Pancreas (tissue), 10 donors: ENCODE measurements at regions not wholly inside any gene's neighbourhood (a gene's known extent, or its start where the extent isn't known, plus 50 kb on each side); places are given as distances from the start of the nearest gene placed in this dataset.

Experiments used
- ATAC-seq, 4 donors: fragments of 200-7000 bp; cut with Tn5 transposase; one replicate each; pipeline versions ENCODE4 v1.8.0 to v1.9.1; 2020; ENCODE audit warnings: mild to moderate bottlenecking in 4 of 4, moderate library complexity in 4 of 4
- DNase-seq, 6 donors: peaks; one replicate each; pipeline ENCODE4 v3.0.0-alpha.2; 2020
- FAIRE-seq: peaks from 2 replicates; lab custom pipeline; 2012; peaks lifted over from hg19 to GRCh38; lab: Jason Lieb, UNC
- H3K27ac ChIP-seq, 4 donors: fragments of 200-600 bp; sonication (generic); 1 replicate in 3 of 4; 2 replicates in 1 of 4; pipeline versions ENCODE4 v1.5.0 to v1.8.0; 2020
- H3K27me3 ChIP-seq, 4 donors: fragments of 200-600 bp; one replicate each; pipeline ENCODE4 v1.8.0; 2021
- H3K36me3 ChIP-seq, 3 donors: fragments of 200-600 bp; sonication (generic) in 1 of 3; one replicate each; pipeline versions ENCODE4 v1.5.0 to v1.8.0; 2020 to 2021
- H3K4me1 ChIP-seq, 3 donors: fragments of 200-600 bp; one replicate each; pipeline ENCODE4 v1.8.0; 2021
- H3K4me3 ChIP-seq, 4 donors: fragments of 200-600 bp; sonication (generic) in 2 of 4; one replicate each; pipeline versions ENCODE4 v1.5.0 to v1.8.0; 2020 to 2021
- H3K9me3 ChIP-seq, 4 donors: fragments of 200-600 bp; one replicate each; pipeline ENCODE4 v1.8.0; 2021
- CTCF ChIP-seq, 4 donors: fragments of 200-600 bp; sonication (generic) in 3 of 4; IDR thresholded peaks; one replicate each; pipeline versions ENCODE4 v1.5.0 to v1.8.0; 2021; ENCODE audit warnings: antibody characterized with exemption in 4 of 4
- whole genome bisulfite sequencing, 2 donors: extraction: QIAGEN DNeasy Blood & Tissue Kit; methylation state at CpG; one replicate each; pipeline ENCODE4 v1.1.7; 2013; 5-methylcytosine and 5-hydroxymethylcytosine counted together
- intact Hi-C, 3 donors: fragments of 100-400 bp; cut with DNase I; formaldehyde crosslinking; loops; one replicate each; pipeline versions ENCODE4 v1.11.1 to v1.14.2; 2022
- donor health status: healthy with polysubstance abuse.
- donor health status: DM: no; HTN: no; CAD: no; lungs with moderate emphysema.
- donor health status: DM: no; HTN: no; CAD: no.
- donor health status: control.
- donor health status: control.
- donor health status: Bipolar disorder and iron deficiency.
- donor health status: DM: yes; HTN: yes; CAD: no.
- donor health status: DM: no; HTN: no; CAD: no.
- donor health status: DM: no; HTN: no; CAD: no.
- donor health status: DM: yes; HTN: yes; CAD: no.

- FAIRE-seq (no peak), ATAC-seq (no peak), DNase-seq (no peak)
- Histone ChIP-seq H3K4me3 (no peak overlapping the region), H3K36me3 (no peaks in the 10 kb centered on the region), H3K27me3 (peaks cover 0 to 3% (median 0%) of the 10 kb centered on the region in 4 donors), H3K4me1 (peaks cover 0 to 4% (median 0%) of the 10 kb centered on the region in 3 donors), H3K9me3 (no peaks in the 10 kb centered on the region), H3K27ac (no peak overlapping the region)
- WGBS, 2 donors, result 79 to 82% methylated on average over 2 of the region's 2 CpGs
- no peak for TF ChIP-seq CTCF (IDR thresholded peaks at IDR 0.05)
- intact Hi-C loops, result no loop called here
These were observed 65.5 kb upstream of the TBCA start for GRCh38 chr5:77841616-77842015.

- Histone ChIP-seq H3K4me3 (no peak overlapping the region), H3K4me1 (peaks cover 0 to 4% (median 0%) of the 10 kb centered on the region in 3 donors), H3K9me3 (no peaks in the 10 kb centered on the region), H3K27me3 (peaks cover 0 to 3% (median 0%) of the 10 kb centered on the region in 4 donors), H3K36me3 (no peaks in the 10 kb centered on the region), H3K27ac (no peak overlapping the region)
- intact Hi-C loops, result no loop called here
- TF ChIP-seq CTCF (IDR thresholded peaks at IDR 0.05), result no peak
- no peak for DNase-seq
- no peak for FAIRE-seq
- no peak for ATAC-seq
- WGBS, 2 donors, result 81 to 87% methylated on average over 6 of the region's 6 CpGs
These were observed 64.8 kb upstream of the TBCA start for GRCh38 chr5:77840930-77841329.

- H3K27ac ChIP-seq, result no peak overlapping the region
- intact Hi-C loops, result no loop called here
- H3K4me3 ChIP-seq, result no peak overlapping the region
- no peak for DNase-seq
- no peak for TF ChIP-seq CTCF (IDR thresholded peaks at IDR 0.05)
- 75 to 78% methylated on average over 3 of the region's 3 CpGs for WGBS, 2 donors
- ATAC-seq, result no peak
- H3K27me3 ChIP-seq, result no peaks in the 10 kb centered on the region
- no peak for FAIRE-seq
- H3K9me3 ChIP-seq, result no peaks in the 10 kb centered on the region
- H3K4me1 ChIP-seq, result peaks cover 0 to under 1% (median 0%) of the 10 kb centered on the region in 3 donors
- no peaks in the 10 kb centered on the region for H3K36me3 ChIP-seq
These were observed 63.6 kb upstream of the TBCA start for GRCh38 chr5:77839691-77840090.

GRCh38 chr5:77832938-77833337 is 56.8 kb upstream of the TBCA start:
- no peak for ATAC-seq
- Histone ChIP-seq H3K27me3 (no peaks in the 10 kb centered on the region), H3K9me3 (no peaks in the 10 kb centered on the region), H3K4me3 (no peak overlapping the region), H3K27ac (no peak overlapping the region), H3K4me1 (no peaks in the 10 kb centered on the region), H3K36me3 (no peaks in the 10 kb centered on the region)
- no peak for FAIRE-seq
- 65% methylated on average over 3 of the region's 3 CpGs for WGBS, 2 donors
- intact Hi-C loops, result no loop called here
- no peak for TF ChIP-seq CTCF (IDR thresholded peaks at IDR 0.05)
- DNase-seq, result no peak

- FAIRE-seq, result no peak
- TF ChIP-seq CTCF (IDR thresholded peaks at IDR 0.05), result no peak
- DNase-seq, result no peak
- no peaks in the 10 kb centered on the region for H3K9me3 ChIP-seq
- ATAC-seq, result no peak
- no peak overlapping the region for H3K27ac ChIP-seq
- 67 to 74% methylated on average over 5 of the region's 5 CpGs for WGBS, 2 donors
- no peaks in the 10 kb centered on the region for H3K4me1 ChIP-seq
- no peaks in the 10 kb centered on the region for H3K36me3 ChIP-seq
- no peak overlapping the region for H3K4me3 ChIP-seq
- H3K27me3 ChIP-seq, result no peaks in the 10 kb centered on the region
- intact Hi-C loops, result no loop called here
These were observed 56.1 kb upstream of the TBCA start for GRCh38 chr5:77832166-77832770.
